GM18951 (cell line): ENCODE measurements at regions not wholly inside any gene's neighbourhood (a gene's known extent, or its start where the extent isn't known, plus 50 kb on each side); places are given as distances from the start of the nearest gene placed in this dataset.
A peak's percentile ranks its signal among the peaks of the same experiment; 100 is the strongest.
"Not testable (repeated sequence)": the region's sequence is repeated elsewhere in the genome, so short reads cannot be mapped to it uniquely, and the experiment has no call there.

Experiments
- POLR2A ChIP-seq: IDR thresholded peaks from 4 replicates; pipeline ENCODE4 v1.6.1; 2011; ENCODE audit warnings: mild to moderate bottlenecking; ENCODE audit not compliant: insufficient read length, insufficient read depth; ENCODE audit errors: extremely low read depth
- in situ Hi-C: fragments of 300-500 bp; cut with MboI; formaldehyde crosslinking; loops from one replicate; pipeline ENCODE4 v1.12.0; 2022; ENCODE audit warnings: low sequenced_read_pairs, mixed read lengths, inconsistent platforms; ENCODE audit not compliant: unreplicated experiment

GRCh38 chr9:96149533-96150280 is 152.3 kb downstream of the HSD17B3 start:
- no peak for TF ChIP-seq POLR2A
- in situ Hi-C loops: no loop called here

GRCh38 chr9:96148634-96149532 is 153.1 kb downstream of the HSD17B3 start:
- in situ Hi-C loops: no loop called here
- TF ChIP-seq POLR2A: no peak

- in situ Hi-C loops: not testable (repeated sequence)
Measured at GRCh38 chr9:96147029-96147428, 154.9 kb downstream of the HSD17B3 start.

- TF ChIP-seq POLR2A: no peak
- in situ Hi-C loops: no loop called here
Measured at GRCh38 chr9:96141666-96142065, 160.3 kb downstream of the HSD17B3 start.

- TF ChIP-seq POLR2A: no peak
- in situ Hi-C loops: no loop called here
Measured at GRCh38 chr9:96141128-96141474, 160.9 kb downstream of the HSD17B3 start.

- in situ Hi-C loops: no loop called here
- no peak for TF ChIP-seq POLR2A
Measured at GRCh38 chr9:96140296-96141127, 161.5 kb downstream of the HSD17B3 start.

- in situ Hi-C loops: no loop called here
- no peak for TF ChIP-seq POLR2A
Measured at GRCh38 chr9:96139592-96140295, 162.2 kb downstream of the HSD17B3 start.

GRCh38 chr9:96138616-96139015 is 163.4 kb downstream of the HSD17B3 start:
- in situ Hi-C loops: no loop called here
- no peak for TF ChIP-seq POLR2A

GRCh38 chr9:96137671-96138429 is 164.1 kb downstream of the HSD17B3 start:
- in situ Hi-C loops: no loop called here

GRCh38 chr9:96136992-96137670 is 164.8 kb downstream of the HSD17B3 start:
- in situ Hi-C loops: no loop called here
- TF ChIP-seq POLR2A: peak; percentile 40

More at GRCh38 chr9:96137671-96138429, 164.1 kb downstream of the HSD17B3 start:
- no peak for TF ChIP-seq POLR2A

- no peak for TF ChIP-seq POLR2A
- in situ Hi-C loops: no loop called here
Measured at GRCh38 chr9:96135753-96136290, 166.2 kb downstream of the HSD17B3 start.
